Stimulated activated CD8-positive, alpha-beta memory T cell treated with anti-CD3 and anti-CD28 coated beads, Interleukin-7, amount 100 ng/mL, for 1 hour (primary cell): ENCODE measurements at regions not wholly inside any gene's neighbourhood (a gene's known extent, or its start where the extent isn't known, plus 50 kb on each side); places are given as distances from the start of the nearest gene placed in this dataset.

ENCODE experiments used
- DNase-seq, 2 donors: peaks; one replicate each; pipeline ENCODE4 v3.0.0-alpha.2; 2020; ENCODE audit warnings: low read depth in 2 of 2

- no peak for DNase-seq
Observed at GRCh38 chr4:41883988-41884734, 51.1 kb upstream of the TMEM33 start.

GRCh38 chr4:41882625-41883347 lies 52.4 kb upstream of the TMEM33 start:
- DNase-seq = peak; percentile 6 to 23

GRCh38 chr4:41881981-41882624 lies 53.1 kb upstream of the TMEM33 start:
- DNase-seq = no peak

- no peak for DNase-seq
Observed at GRCh38 chr4:41880840-41881831, 54.1 kb upstream of the TMEM33 start.

- no peak for DNase-seq
Observed at GRCh38 chr4:41880022-41880837, 55.0 kb upstream of the TMEM33 start.

- DNase-seq = no peak
Observed at GRCh38 chr4:41879552-41879951, 55.7 kb upstream of the TMEM33 start.

GRCh38 chr4:41878991-41879491 lies 56.2 kb upstream of the TMEM33 start:
- no peak for DNase-seq

GRCh38 chr4:41878170-41878969 lies 56.9 kb upstream of the TMEM33 start:
- DNase-seq = no peak

GRCh38 chr4:41877020-41877796 lies 58.0 kb upstream of the TMEM33 start:
- DNase-seq = no peak

GRCh38 chr4:41874873-41875272 lies 60.4 kb upstream of the TMEM33 start:
- no peak for DNase-seq

- no peak for DNase-seq
Observed at GRCh38 chr4:41874398-41874797, 60.8 kb upstream of the TMEM33 start.

- DNase-seq = no peak
Observed at GRCh38 chr4:41873380-41874295, 61.6 kb upstream of the TMEM33 start.

GRCh38 chr4:41870035-41870434 lies 65.2 kb upstream of the TMEM33 start:
- DNase-seq = no peak

- no peak for DNase-seq
Observed at GRCh38 chr4:41866799-41867677, 68.2 kb upstream of the TMEM33 start.

- DNase-seq = no peak
Observed at GRCh38 chr4:41865981-41866798, 69.0 kb upstream of the TMEM33 start.
